PC-9 (cell line): ENCODE measurements at regions not wholly inside any gene's neighbourhood (a gene's known extent, or its start where the extent isn't known, plus 50 kb on each side); places are given as distances from the start of the nearest gene placed in this dataset.

Source experiments
- BruUV-seq: library from RNA; stranded (reverse); fragments of 400-500 nt; replicated peaks from 2 replicates; lab custom pipeline; 2021; lab: Mats Ljungman, UMichigan
- CTCF ChIA-PET: fragments of 300-600 bp; sonication (Branson Sonifier 250); formaldehyde crosslinking; loops from one replicate; lab custom pipeline; 2022; ENCODE audit warnings: antibody characterized with exemption; lab: Charles Lee
- POLR2A ChIA-PET: fragments of 300-600 bp; sonication (Branson Sonifier 250); formaldehyde crosslinking; loops from one replicate; lab custom pipeline; 2022; ENCODE audit warnings: antibody characterized with exemption; ENCODE audit not compliant: unreplicated experiment; lab: Charles Lee
- DNase-seq, 2 experiments: peaks; one replicate each; pipeline versions ENCODE4 v3.0.0 to v3.0.0-alpha.2; 2015 to 2022; ENCODE audit warnings: mixed read lengths in 1 of 2
- H2AFZ ChIP-seq: fragments of 200-600 bp; sonication (generic); 2 replicates; pipeline ENCODE4 v1.8.1; 2017; ENCODE audit warnings: antibody characterized with exemption
- H3F3A ChIP-seq: fragments of 200-600 bp; sonication (generic); 2 replicates; pipeline ENCODE4 v1.8.1; 2017; ENCODE audit warnings: antibody characterized with exemption, mild to moderate bottlenecking, low read depth; ENCODE audit not compliant: insufficient read depth
- H3K27ac ChIP-seq: fragments of 200-600 bp; sonication (generic); 2 replicates; pipeline ENCODE4 v1.6.1; 2016; ENCODE audit warnings: mixed run types
- H3K27me3 ChIP-seq: fragments of 200-600 bp; sonication (generic); 2 replicates; pipeline ENCODE4 v1.6.1; 2016; ENCODE audit warnings: low read depth, mixed run types; ENCODE audit not compliant: insufficient read depth
- H3K36me3 ChIP-seq: fragments of 200-600 bp; sonication (generic); 2 replicates; pipeline ENCODE4 v1.6.1; 2016; ENCODE audit warnings: low read depth, mixed run types
- H3K4me1 ChIP-seq: fragments of 200-600 bp; sonication (generic); replicated peaks from 2 replicates; pipeline ENCODE4 v1.6.1; 2016; ENCODE audit warnings: mixed run types; ENCODE audit not compliant: insufficient read depth
- H3K4me2 ChIP-seq: fragments of 200-600 bp; sonication (generic); 2 replicates; pipeline ENCODE4 v1.6.1; 2017; ENCODE audit warnings: mixed run types
- H3K4me3 ChIP-seq: fragments of 200-600 bp; sonication (generic); 2 replicates; pipeline ENCODE4 v1.6.1; 2016; ENCODE audit warnings: mixed run types
- H3K79me2 ChIP-seq: fragments of 200-600 bp; sonication (generic); 2 replicates; pipeline ENCODE4 v1.6.1; 2017; ENCODE audit warnings: low read depth, mixed run types
- H3K9me2 ChIP-seq: fragments of 200-600 bp; sonication (generic); 2 replicates; pipeline ENCODE4 v1.8.1; 2017; ENCODE audit warnings: mild to moderate bottlenecking; ENCODE audit not compliant: insufficient read depth
- H3K9me3 ChIP-seq: fragments of 200-600 bp; sonication (generic); 2 replicates; pipeline ENCODE4 v1.8.1; 2016; ENCODE audit warnings: low read depth; ENCODE audit not compliant: insufficient read depth
- H4K20me1 ChIP-seq: fragments of 200-600 bp; sonication (generic); 2 replicates; pipeline ENCODE4 v1.8.1; 2017; ENCODE audit not compliant: insufficient read depth
- EZH2 ChIP-seq: fragments of 200-600 bp; sonication (generic); IDR thresholded peaks from 2 replicates; pipeline ENCODE4 v1.8.0; 2017; ENCODE audit warnings: antibody characterized with exemption, low read depth
- intact Hi-C: fragments of 100-400 bp; cut with micrococcal nuclease; formaldehyde crosslinking; loops from one replicate; pipeline ENCODE4 v1.10.0; 2022; ENCODE audit not compliant: unreplicated experiment
- TF ChIP-seq, protein P1 (sequence below): fragments of 200-600 bp; sonication (generic); conservative IDR thresholded peaks from 2 replicates; pipeline ENCODE4 v1.6.1; 2017; ENCODE audit warnings: mixed run types, antibody characterized with exemption, mild to moderate bottlenecking, moderate library complexity

DNA sequence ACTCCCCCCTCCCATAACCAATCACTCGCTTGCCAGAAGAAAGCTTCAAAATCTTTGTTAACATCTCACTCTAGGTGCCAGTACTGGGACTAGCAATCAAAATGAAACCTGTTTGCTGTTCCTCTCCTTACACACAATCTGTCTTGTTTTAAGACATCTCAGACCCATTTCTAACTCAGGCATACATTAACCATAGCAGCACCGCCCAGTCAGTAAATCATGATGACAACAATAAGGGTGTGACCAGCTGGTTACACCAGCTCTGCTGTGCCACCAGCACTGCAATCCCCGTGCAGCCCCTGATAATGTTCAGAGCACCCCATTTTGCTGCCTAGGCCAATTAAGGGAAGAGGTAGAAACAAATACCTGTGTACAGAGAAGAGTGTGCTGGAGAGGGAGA, 185.2 kb upstream of the TAB2 start:
- TF ChIP-seq, protein P1, sequence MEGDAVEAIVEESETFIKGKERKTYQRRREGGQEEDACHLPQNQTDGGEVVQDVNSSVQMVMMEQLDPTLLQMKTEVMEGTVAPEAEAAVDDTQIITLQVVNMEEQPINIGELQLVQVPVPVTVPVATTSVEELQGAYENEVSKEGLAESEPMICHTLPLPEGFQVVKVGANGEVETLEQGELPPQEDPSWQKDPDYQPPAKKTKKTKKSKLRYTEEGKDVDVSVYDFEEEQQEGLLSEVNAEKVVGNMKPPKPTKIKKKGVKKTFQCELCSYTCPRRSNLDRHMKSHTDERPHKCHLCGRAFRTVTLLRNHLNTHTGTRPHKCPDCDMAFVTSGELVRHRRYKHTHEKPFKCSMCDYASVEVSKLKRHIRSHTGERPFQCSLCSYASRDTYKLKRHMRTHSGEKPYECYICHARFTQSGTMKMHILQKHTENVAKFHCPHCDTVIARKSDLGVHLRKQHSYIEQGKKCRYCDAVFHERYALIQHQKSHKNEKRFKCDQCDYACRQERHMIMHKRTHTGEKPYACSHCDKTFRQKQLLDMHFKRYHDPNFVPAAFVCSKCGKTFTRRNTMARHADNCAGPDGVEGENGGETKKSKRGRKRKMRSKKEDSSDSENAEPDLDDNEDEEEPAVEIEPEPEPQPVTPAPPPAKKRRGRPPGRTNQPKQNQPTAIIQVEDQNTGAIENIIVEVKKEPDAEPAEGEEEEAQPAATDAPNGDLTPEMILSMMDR = no peak
- no peak for TF ChIP-seq EZH2
- Histone ChIP-seq H3K36me3 (no peaks in the 10 kb centered on the region), H4K20me1 (no peaks in the 10 kb centered on the region), H3F3A (peaks cover 7% of the 10 kb centered on the region; the same call in 1 of the 2 replicates), H3K4me2 (0 out of 2 replicates have a peak overlapping the region, but pooled peaks have one; percentile 18), H3K27me3 (no peaks in the 10 kb centered on the region), H3K4me3 (no peak overlapping the region), H3K9me3 (no peaks in the 10 kb centered on the region; the same call in 1 of the 2 replicates), H2AFZ (no peak overlapping the region), H3K27ac (no peak overlapping the region), H3K4me1 (peaks cover 46% of the 10 kb centered on the region), H3K9me2 (no peaks in the 10 kb centered on the region), H3K79me2 (no peaks in the 10 kb centered on the region)
- ChIA-PET CTCF (no interaction called here), POLR2A (no interaction called here)
- BruUV-seq = no TSS peak
- DNase-seq = no peak
- intact Hi-C loops = no loop called here

DNA sequence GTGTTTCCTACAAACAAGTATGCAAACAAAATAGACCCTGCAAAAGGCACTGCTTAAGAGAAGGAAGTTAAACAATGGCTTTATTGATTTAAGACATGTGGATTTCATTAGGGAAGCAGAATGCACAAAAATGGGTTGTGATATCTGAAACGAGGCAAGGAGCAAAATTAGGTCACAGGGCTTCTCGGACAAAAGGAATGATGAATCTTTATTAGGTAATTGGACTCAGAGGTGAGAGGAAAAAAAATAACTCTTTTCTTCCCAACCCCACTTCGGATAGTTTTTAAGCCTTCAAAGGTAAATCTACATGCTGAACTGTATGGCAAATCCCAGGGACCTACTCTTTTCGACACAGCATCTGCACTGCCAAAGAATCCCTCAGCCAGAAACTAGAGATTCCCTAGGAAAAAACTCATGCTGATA, 183.0 kb upstream of the TAB2 start:
- ChIA-PET POLR2A (no interaction called here), CTCF (no interaction called here)
- intact Hi-C loops = no loop called here
- DNase-seq = peak in 1 of 2 experiments; percentile 68
- H3K36me3 ChIP-seq = no peaks in the 10 kb centered on the region
- peak overlapping the region; percentile 30 for H3K27ac ChIP-seq
- no peaks in the 10 kb centered on the region for H3K9me2 ChIP-seq
- H3F3A ChIP-seq = peaks cover 5% of the 10 kb centered on the region; the same call in 1 of the 2 replicates
- TF ChIP-seq, protein P1 = no peak
- TF ChIP-seq EZH2 = no peak
- H3K9me3 ChIP-seq = no peaks in the 10 kb centered on the region; the same call in 1 of the 2 replicates
- no peak overlapping the region for H3K4me3 ChIP-seq
- H3K79me2 ChIP-seq = no peaks in the 10 kb centered on the region
- no peaks in the 10 kb centered on the region for H4K20me1 ChIP-seq
- no peak overlapping the region for H2AFZ ChIP-seq
- no TSS peak for BruUV-seq
- peaks cover 44% of the 10 kb centered on the region for H3K4me1 ChIP-seq
- H3K27me3 ChIP-seq = no peaks in the 10 kb centered on the region
- peak overlapping the region; percentile 61 for H3K4me2 ChIP-seq

DNA sequence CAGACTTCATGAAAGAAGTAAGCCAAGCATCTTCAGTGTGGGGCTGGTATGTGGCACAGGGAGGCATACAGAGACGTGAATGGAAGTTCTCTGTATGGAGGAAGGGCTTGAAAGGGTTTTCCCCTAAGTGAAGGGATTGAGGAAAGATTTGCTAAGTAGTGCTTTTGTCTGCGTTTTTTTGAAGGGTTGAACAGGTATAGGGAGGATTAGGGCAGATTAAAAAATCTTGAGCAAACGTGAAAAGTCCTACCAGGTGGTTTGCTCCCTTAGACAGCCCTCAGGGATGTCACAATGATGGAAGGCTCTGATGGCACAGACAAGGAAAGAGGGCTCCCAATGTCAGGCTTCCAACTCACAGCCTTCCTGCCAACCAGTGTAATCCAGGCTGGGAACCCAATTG, 181.7 kb upstream of the TAB2 start:
- BruUV-seq = no TSS peak
- H3K4me1 ChIP-seq = peaks cover 37% of the 10 kb centered on the region
- H3K27ac ChIP-seq = no peak overlapping the region
- H3K79me2 ChIP-seq = no peaks in the 10 kb centered on the region
- intact Hi-C loops = no loop called here
- CTCF ChIA-PET = no interaction called here
- DNase-seq = no peak
- H4K20me1 ChIP-seq = no peaks in the 10 kb centered on the region
- no peak overlapping the region for H2AFZ ChIP-seq
- H3K9me3 ChIP-seq = no peaks in the 10 kb centered on the region; the same call in 1 of the 2 replicates
- no peaks in the 10 kb centered on the region for H3K9me2 ChIP-seq
- H3K27me3 ChIP-seq = no peaks in the 10 kb centered on the region
- POLR2A ChIA-PET = no interaction called here
- no peak overlapping the region for H3K4me2 ChIP-seq
- no peak overlapping the region for H3K4me3 ChIP-seq
- TF ChIP-seq EZH2 = no peak
- TF ChIP-seq, protein P1 = no peak
- H3F3A ChIP-seq = 0 out of 2 replicates have a peak, but pooled peaks cover 3% of the 10 kb centered on the region
- H3K36me3 ChIP-seq = no peaks in the 10 kb centered on the region
